ENCODE measurements at regions not wholly inside any gene's neighbourhood (a gene's known extent, or its start where the extent isn't known, plus 50 kb on each side); places are given as distances from the start of the nearest gene placed in this dataset.
"Not testable (repeated sequence)": the region's sequence is repeated elsewhere in the genome, so short reads cannot be mapped to it uniquely, and the experiment has no call there.

GRCh38 chr1:224030257-224030656 lies 83.7 kb upstream of the FBXO28 start:
- not testable (repeated sequence) for FAIRE-seq; DNase-seq (ENCODE audit: extremely low spot score, insufficient read length, low read depth)

- FAIRE-seq; DNase-seq (ENCODE audit: extremely low spot score, insufficient read length, low read depth): not testable (repeated sequence)
Observed at GRCh38 chr1:224029286-224030025, 84.5 kb upstream of the FBXO28 start.

- not testable (repeated sequence) for FAIRE-seq; DNase-seq (ENCODE audit: extremely low spot score, insufficient read length, low read depth)
Observed at GRCh38 chr1:224028802-224029201, 85.1 kb upstream of the FBXO28 start.

- DNase-seq (ENCODE audit: extremely low spot score, insufficient read length, low read depth); FAIRE-seq: not testable (repeated sequence)
Observed at GRCh38 chr1:224023122-224023521, 90.8 kb upstream of the FBXO28 start.

- not testable (repeated sequence) for FAIRE-seq; DNase-seq (ENCODE audit: extremely low spot score, insufficient read length, low read depth)
Observed at GRCh38 chr1:224022249-224022970, 91.5 kb upstream of the FBXO28 start.

GRCh38 chr1:224019866-224020265 lies 94.0 kb upstream of the FBXO28 start:
- not testable (repeated sequence) for DNase-seq (ENCODE audit: extremely low spot score, insufficient read length, low read depth); FAIRE-seq

GRCh38 chr1:224015782-224016181 lies 98.1 kb upstream of the FBXO28 start:
- not testable (repeated sequence) for FAIRE-seq; DNase-seq (ENCODE audit: extremely low spot score, insufficient read length, low read depth)

- no peak for FAIRE-seq
- no peak for DNase-seq (ENCODE audit: extremely low spot score, insufficient read length, low read depth)
Observed at GRCh38 chr1:224014330-224014649, 99.6 kb upstream of the FBXO28 start.

- FAIRE-seq; DNase-seq (ENCODE audit: extremely low spot score, insufficient read length, low read depth): not testable (repeated sequence)
Observed at GRCh38 chr1:224013626-224014329, 100.1 kb upstream of the FBXO28 start.

GRCh38 chr1:224012807-224013434 lies 101.0 kb upstream of the FBXO28 start:
- DNase-seq (ENCODE audit: extremely low spot score, insufficient read length, low read depth); FAIRE-seq: not testable (repeated sequence)

GRCh38 chr1:224012162-224012561 lies 101.7 kb upstream of the FBXO28 start:
- DNase-seq (ENCODE audit: extremely low spot score, insufficient read length, low read depth); FAIRE-seq: not testable (repeated sequence)

GRCh38 chr1:224011751-224012150 lies 102.2 kb upstream of the FBXO28 start:
- DNase-seq (ENCODE audit: extremely low spot score, insufficient read length, low read depth); FAIRE-seq: not testable (repeated sequence)

- not testable (repeated sequence) for FAIRE-seq
Observed at GRCh38 chr1:224011153-224011552, 102.8 kb upstream of the FBXO28 start.

GRCh38 chr1:224005973-224006372 lies 107.9 kb upstream of the FBXO28 start:
- not testable (repeated sequence) for DNase-seq (ENCODE audit: extremely low spot score, insufficient read length, low read depth); FAIRE-seq

More at GRCh38 chr1:224011153-224011552, 102.8 kb upstream of the FBXO28 start:
- not testable (repeated sequence) for DNase-seq (ENCODE audit: extremely low spot score, insufficient read length, low read depth)

- not testable (repeated sequence) for FAIRE-seq; DNase-seq (ENCODE audit: extremely low spot score, insufficient read length, low read depth)
Observed at GRCh38 chr1:224004552-224005315, 109.2 kb upstream of the FBXO28 start.

- DNase-seq (ENCODE audit: extremely low spot score, insufficient read length, low read depth); FAIRE-seq: not testable (repeated sequence)
Observed at GRCh38 chr1:224003896-224004295, 110.0 kb upstream of the FBXO28 start.

- not testable (repeated sequence) for DNase-seq (ENCODE audit: extremely low spot score, insufficient read length, low read depth); FAIRE-seq
Observed at GRCh38 chr1:224001757-224002156, 112.2 kb upstream of the FBXO28 start.

- not testable (repeated sequence) for FAIRE-seq; DNase-seq (ENCODE audit: extremely low spot score, insufficient read length, low read depth)
Observed at GRCh38 chr1:223999761-224000160, 114.2 kb upstream of the FBXO28 start.

All from GM18507 (cell line).